ENCODE measurements at regions not wholly inside any gene's neighbourhood (a gene's known extent, or its start where the extent isn't known, plus 50 kb on each side); places are given as distances from the start of the nearest gene placed in this dataset.

DNA sequence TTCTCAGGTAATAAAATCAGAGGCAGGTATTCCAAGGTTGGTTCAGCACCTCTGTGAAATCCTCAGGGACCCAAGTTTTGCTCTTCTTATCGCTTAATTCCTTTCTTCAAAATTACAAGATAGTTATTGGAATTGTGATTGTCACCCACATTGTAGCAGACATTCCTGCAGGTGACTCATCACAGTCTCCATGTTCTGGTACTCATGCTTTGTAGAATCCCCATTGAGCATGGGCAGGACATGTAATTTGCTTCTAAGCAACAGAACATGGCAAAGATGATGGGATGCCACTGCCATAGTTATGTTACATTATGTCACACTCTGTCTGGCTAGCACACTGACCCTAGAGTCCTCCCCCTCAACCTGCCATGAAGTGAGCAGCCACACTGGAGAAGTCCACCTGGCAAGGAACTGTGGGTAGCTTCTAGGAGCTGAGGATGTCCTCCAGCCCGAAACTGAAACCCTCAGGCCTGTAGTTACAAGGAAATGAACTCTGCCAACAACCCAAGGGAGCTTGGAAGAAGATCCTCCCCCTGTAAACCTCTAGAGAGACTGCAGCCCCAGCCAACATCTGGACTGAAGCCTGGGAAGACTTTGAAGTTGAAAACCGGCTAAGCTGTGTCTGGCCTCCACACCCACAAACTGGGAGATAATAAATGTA lies 58.3 kb upstream of the GUCY1A1 start:
- no peaks in the 10 kb centered on the region for H3K36me3 ChIP-seq (replicated peaks in 1 of 2; ENCODE audit: control insufficient read depth in 1 of 2, insufficient read depth in 2 of 2, low read length in 1 of 2)
- H3K79me2 ChIP-seq (ENCODE audit: insufficient read depth): no peaks in the 10 kb centered on the region
- H3K27ac ChIP-seq (ENCODE audit: low read depth in 2 of 2, low read length in 1 of 2): no peak overlapping the region
- peaks cover 13% of the 10 kb centered on the region for H3F3A ChIP-seq (replicated peaks; ENCODE audit: insufficient read depth)
- no peaks in the 10 kb centered on the region for H3K9me3 ChIP-seq
- H3K27me3 ChIP-seq (ENCODE audit: insufficient read depth): no peaks in the 10 kb centered on the region
- ChIA-PET CTCF (no interaction called here), POLR2A (no interaction called here)
- H3K9ac ChIP-seq: no peak overlapping the region
- H2AFZ ChIP-seq (ENCODE audit: low read depth): no peak overlapping the region
- no peak overlapping the region for H3K4me2 ChIP-seq
- no peaks in the 10 kb centered on the region for H3K9me2 ChIP-seq
- 100% methylated on average over 2 of the region's 3 CpGs for WGBS (ENCODE audit: low lambda C conversion rate)
- no peaks in the 10 kb centered on the region for H4K20me1 ChIP-seq (ENCODE audit: insufficient read depth)
- no peak for DNase-seq
- H3K4me1 ChIP-seq (ENCODE audit: control insufficient read depth in 1 of 2, insufficient read depth in 2 of 2, low read depth in 1 of 2, low read length in 1 of 2): no peaks in the 10 kb centered on the region; a peak in 1 of 4 replicates
- no peak for TF ChIP-seq USF1 (IDR thresholded peaks at IDR 0.05; ENCODE audit: borderline replicate concordance, low read depth)
- no peak for TF ChIP-seq TCF12 (IDR thresholded peaks at IDR 0.05)
- TF ChIP-seq YY1 (IDR thresholded peaks at IDR 0.05; ENCODE audit: low read depth): no peak
- no peak for TF ChIP-seq FOXM1 (IDR thresholded peaks at IDR 0.05; ENCODE audit: low read depth)
- no peak for TF ChIP-seq MEF2A (IDR thresholded peaks at IDR 0.05; ENCODE audit: borderline replicate concordance, low read depth)
- no peak for TF ChIP-seq FOXJ3 (CRISPR knock-in tag; IDR thresholded peaks at IDR 0.05)
- TF ChIP-seq, protein P1, sequence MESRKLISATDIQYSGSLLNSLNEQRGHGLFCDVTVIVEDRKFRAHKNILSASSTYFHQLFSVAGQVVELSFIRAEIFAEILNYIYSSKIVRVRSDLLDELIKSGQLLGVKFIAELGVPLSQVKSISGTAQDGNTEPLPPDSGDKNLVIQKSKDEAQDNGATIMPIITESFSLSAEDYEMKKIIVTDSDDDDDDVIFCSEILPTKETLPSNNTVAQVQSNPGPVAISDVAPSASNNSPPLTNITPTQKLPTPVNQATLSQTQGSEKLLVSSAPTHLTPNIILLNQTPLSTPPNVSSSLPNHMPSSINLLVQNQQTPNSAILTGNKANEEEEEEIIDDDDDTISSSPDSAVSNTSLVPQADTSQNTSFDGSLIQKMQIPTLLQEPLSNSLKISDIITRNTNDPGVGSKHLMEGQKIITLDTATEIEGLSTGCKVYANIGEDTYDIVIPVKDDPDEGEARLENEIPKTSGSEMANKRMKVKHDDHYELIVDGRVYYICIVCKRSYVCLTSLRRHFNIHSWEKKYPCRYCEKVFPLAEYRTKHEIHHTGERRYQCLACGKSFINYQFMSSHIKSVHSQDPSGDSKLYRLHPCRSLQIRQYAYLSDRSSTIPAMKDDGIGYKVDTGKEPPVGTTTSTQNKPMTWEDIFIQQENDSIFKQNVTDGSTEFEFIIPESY (IDR thresholded peaks at IDR 0.05; ENCODE audit: borderline replicate concordance, low read depth): no peak
- TF ChIP-seq IRF3 (IDR thresholded peaks at IDR 0.05; ENCODE audit: low read depth, low read length): no peak
- TF ChIP-seq, protein P2, sequence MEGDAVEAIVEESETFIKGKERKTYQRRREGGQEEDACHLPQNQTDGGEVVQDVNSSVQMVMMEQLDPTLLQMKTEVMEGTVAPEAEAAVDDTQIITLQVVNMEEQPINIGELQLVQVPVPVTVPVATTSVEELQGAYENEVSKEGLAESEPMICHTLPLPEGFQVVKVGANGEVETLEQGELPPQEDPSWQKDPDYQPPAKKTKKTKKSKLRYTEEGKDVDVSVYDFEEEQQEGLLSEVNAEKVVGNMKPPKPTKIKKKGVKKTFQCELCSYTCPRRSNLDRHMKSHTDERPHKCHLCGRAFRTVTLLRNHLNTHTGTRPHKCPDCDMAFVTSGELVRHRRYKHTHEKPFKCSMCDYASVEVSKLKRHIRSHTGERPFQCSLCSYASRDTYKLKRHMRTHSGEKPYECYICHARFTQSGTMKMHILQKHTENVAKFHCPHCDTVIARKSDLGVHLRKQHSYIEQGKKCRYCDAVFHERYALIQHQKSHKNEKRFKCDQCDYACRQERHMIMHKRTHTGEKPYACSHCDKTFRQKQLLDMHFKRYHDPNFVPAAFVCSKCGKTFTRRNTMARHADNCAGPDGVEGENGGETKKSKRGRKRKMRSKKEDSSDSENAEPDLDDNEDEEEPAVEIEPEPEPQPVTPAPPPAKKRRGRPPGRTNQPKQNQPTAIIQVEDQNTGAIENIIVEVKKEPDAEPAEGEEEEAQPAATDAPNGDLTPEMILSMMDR (IDR thresholded peaks at IDR 0.05): no peak
- no peak overlapping the region for H3K4me3 ChIP-seq (ENCODE audit: low read depth in 2 of 2, low read length in 1 of 2)

DNA sequence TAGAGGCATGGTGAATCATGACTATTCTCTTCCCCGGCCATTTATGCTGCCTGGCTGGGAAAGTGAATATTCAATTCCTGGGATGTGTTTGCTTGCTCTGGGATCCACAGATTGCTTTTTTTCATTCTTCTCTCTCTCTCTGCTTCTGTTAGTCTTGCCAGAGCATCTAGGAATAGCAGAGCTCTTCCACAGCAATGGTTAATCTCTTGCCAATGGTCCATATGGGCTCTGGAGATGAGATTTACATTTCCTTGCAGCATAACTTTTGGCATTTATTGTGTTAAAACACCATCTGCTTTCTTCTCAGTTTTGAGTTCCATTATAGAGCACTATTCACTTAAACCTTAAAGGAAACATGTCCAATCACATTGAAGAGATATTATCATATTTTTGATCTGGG lies 59.2 kb upstream of the GUCY1A1 start:
- Histone ChIP-seq H3K27ac (ENCODE audit: low read depth in 2 of 2, low read length in 1 of 2) (no peak overlapping the region), H4K20me1 (ENCODE audit: insufficient read depth) (no peaks in the 10 kb centered on the region), H3K27me3 (ENCODE audit: insufficient read depth) (no peaks in the 10 kb centered on the region), H3K9me2 (no peaks in the 10 kb centered on the region), H3K9me3 (no peaks in the 10 kb centered on the region), H3K9ac (no peak overlapping the region), H3K79me2 (ENCODE audit: insufficient read depth) (no peaks in the 10 kb centered on the region), H3K4me3 (ENCODE audit: low read depth in 2 of 2, low read length in 1 of 2) (no peak overlapping the region), H3K4me2 (no peak overlapping the region), H2AFZ (ENCODE audit: low read depth) (no peak overlapping the region), H3F3A (replicated peaks; ENCODE audit: insufficient read depth) (peaks cover 13% of the 10 kb centered on the region), H3K36me3 (replicated peaks in 1 of 2; ENCODE audit: control insufficient read depth in 1 of 2, insufficient read depth in 2 of 2, low read length in 1 of 2) (no peaks in the 10 kb centered on the region), H3K4me1 (ENCODE audit: control insufficient read depth in 1 of 2, insufficient read depth in 2 of 2, low read depth in 1 of 2, low read length in 1 of 2) (no peaks in the 10 kb centered on the region; a peak in 2 of 4 replicates)
- ChIA-PET POLR2A (no interaction called here), CTCF (no interaction called here)
- 82% methylated on average over 1 of the region's 1 CpG for WGBS (ENCODE audit: low lambda C conversion rate)
- DNase-seq: no peak
- TF ChIP-seq, protein P2 (IDR thresholded peaks at IDR 0.05): no peak
- TF ChIP-seq, protein P3, sequence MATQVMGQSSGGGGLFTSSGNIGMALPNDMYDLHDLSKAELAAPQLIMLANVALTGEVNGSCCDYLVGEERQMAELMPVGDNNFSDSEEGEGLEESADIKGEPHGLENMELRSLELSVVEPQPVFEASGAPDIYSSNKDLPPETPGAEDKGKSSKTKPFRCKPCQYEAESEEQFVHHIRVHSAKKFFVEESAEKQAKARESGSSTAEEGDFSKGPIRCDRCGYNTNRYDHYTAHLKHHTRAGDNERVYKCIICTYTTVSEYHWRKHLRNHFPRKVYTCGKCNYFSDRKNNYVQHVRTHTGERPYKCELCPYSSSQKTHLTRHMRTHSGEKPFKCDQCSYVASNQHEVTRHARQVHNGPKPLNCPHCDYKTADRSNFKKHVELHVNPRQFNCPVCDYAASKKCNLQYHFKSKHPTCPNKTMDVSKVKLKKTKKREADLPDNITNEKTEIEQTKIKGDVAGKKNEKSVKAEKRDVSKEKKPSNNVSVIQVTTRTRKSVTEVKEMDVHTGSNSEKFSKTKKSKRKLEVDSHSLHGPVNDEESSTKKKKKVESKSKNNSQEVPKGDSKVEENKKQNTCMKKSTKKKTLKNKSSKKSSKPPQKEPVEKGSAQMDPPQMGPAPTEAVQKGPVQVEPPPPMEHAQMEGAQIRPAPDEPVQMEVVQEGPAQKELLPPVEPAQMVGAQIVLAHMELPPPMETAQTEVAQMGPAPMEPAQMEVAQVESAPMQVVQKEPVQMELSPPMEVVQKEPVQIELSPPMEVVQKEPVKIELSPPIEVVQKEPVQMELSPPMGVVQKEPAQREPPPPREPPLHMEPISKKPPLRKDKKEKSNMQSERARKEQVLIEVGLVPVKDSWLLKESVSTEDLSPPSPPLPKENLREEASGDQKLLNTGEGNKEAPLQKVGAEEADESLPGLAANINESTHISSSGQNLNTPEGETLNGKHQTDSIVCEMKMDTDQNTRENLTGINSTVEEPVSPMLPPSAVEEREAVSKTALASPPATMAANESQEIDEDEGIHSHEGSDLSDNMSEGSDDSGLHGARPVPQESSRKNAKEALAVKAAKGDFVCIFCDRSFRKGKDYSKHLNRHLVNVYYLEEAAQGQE (IDR thresholded peaks at IDR 0.05; ENCODE audit: low read depth, low read length): no peak
- TF ChIP-seq GATA2 (CRISPR knock-in tag; IDR thresholded peaks at IDR 0.05): no peak
- no peak for TF ChIP-seq RXRA (IDR thresholded peaks at IDR 0.05; ENCODE audit: borderline replicate concordance, low read depth)
- no peak for TF ChIP-seq TCF12 (IDR thresholded peaks at IDR 0.05)
- no peak for TF ChIP-seq MEF2A (IDR thresholded peaks at IDR 0.05; ENCODE audit: borderline replicate concordance, low read depth)
- no peak for TF ChIP-seq RFX5 (IDR thresholded peaks at IDR 0.05; ENCODE audit: low read length)
- no peak for TF ChIP-seq TAF1 (IDR thresholded peaks at IDR 0.05; ENCODE audit: borderline replicate concordance, low read depth, low read length)
- TF ChIP-seq FOXM1 (IDR thresholded peaks at IDR 0.05; ENCODE audit: low read depth): no peak
